Lower leg skin (tissue), 4 donors: ENCODE measurements at regions not wholly inside any gene's neighbourhood (a gene's known extent, or its start where the extent isn't known, plus 50 kb on each side); places are given as distances from the start of the nearest gene placed in this dataset.

Experiments
- DNase-seq, 2 donors: peaks; one replicate each; pipeline ENCODE4 v3.0.0-alpha.2; 2019; ENCODE audit warnings: low spot score in 2 of 2
- H3K4me3 ChIP-seq: fragments of 200-600 bp; sonication (generic); 2 replicates; pipeline ENCODE4 v1.5.1; 2017; ENCODE audit warnings: mild to moderate bottlenecking, low read depth; ENCODE audit not compliant: poor library complexity, severe bottlenecking
- POLR2A ChIP-seq, 2 donors: fragments of 450-650 bp; IDR thresholded peaks; one replicate each; pipeline ENCODE4 v1.6.1; 2016 to 2017; ENCODE audit warnings: antibody characterized with exemption in 2 of 2, mild to moderate bottlenecking in 1 of 2, moderate library complexity in 1 of 2
- WGBS, 2 donors: methylation state at CpG; one replicate each; pipeline ENCODE4 v1.1.5; 2018; 5-methylcytosine and 5-hydroxymethylcytosine counted together
- intact Hi-C: fragments of 100-400 bp; cut with DNase I; formaldehyde crosslinking; loops from one replicate; pipeline ENCODE4 v1.15.0; 2023; ENCODE audit warnings: low total_unique reads
- TF ChIP-seq, protein P1 (sequence below), 3 donors: fragments of 450-650 bp; IDR thresholded peaks; one replicate each; pipeline ENCODE4 v1.5.1; 2016; ENCODE audit warnings: antibody characterized with exemption in 3 of 3, mild to moderate bottlenecking in 3 of 3, moderate library complexity in 2 of 3

DNA sequence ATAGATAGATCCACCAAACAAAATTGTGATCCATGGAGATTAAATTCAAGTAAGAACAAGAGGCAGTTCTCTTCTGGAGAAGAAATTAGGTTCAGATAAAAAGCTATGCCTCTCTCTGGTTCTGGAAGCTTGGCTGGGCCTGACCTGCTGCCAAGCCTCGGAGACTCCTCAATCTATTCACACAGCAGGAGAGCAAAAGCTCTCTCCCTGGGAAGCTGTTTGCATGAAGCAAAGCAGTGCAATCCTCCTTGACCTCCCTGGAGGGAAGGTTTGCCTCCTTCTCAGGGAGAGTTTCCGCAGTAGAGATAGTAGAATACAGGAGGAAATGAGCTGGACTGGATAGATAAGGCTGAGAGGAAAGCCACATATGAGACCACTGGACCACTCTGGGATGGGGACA, 78.1 kb upstream of the GNAO1 start:
- WGBS, 2 donors: 60 to 65% methylated on average over 2 of the region's 2 CpGs

DNA sequence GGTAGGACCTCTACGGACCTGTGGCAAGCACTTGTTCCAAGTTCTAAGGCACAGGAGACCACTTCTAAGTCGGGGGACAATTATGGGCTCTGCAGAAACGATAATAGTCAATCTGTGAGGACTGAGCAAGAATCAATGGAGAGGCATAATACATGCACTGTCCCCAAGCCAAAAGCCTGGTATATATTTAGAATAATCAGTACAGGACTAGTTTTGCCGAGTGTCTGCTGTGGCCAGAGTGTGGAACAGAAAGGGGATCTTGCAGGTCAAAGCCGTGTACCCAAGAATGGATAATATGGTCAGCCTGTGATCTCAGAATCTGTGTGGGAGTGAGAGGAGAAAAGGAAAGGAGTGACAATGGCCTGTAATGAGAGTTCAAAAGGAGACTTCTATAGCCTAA, 80.2 kb upstream of the GNAO1 start:
- H3K4me3 ChIP-seq: no peak overlapping the region
- 70 to 81% methylated on average over 5 of the region's 5 CpGs for WGBS, 2 donors
- TF ChIP-seq, protein P1, sequence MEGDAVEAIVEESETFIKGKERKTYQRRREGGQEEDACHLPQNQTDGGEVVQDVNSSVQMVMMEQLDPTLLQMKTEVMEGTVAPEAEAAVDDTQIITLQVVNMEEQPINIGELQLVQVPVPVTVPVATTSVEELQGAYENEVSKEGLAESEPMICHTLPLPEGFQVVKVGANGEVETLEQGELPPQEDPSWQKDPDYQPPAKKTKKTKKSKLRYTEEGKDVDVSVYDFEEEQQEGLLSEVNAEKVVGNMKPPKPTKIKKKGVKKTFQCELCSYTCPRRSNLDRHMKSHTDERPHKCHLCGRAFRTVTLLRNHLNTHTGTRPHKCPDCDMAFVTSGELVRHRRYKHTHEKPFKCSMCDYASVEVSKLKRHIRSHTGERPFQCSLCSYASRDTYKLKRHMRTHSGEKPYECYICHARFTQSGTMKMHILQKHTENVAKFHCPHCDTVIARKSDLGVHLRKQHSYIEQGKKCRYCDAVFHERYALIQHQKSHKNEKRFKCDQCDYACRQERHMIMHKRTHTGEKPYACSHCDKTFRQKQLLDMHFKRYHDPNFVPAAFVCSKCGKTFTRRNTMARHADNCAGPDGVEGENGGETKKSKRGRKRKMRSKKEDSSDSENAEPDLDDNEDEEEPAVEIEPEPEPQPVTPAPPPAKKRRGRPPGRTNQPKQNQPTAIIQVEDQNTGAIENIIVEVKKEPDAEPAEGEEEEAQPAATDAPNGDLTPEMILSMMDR (IDR thresholded peaks at IDR 0.05): no peak
- TF ChIP-seq POLR2A (IDR thresholded peaks at IDR 0.05): no peak
- intact Hi-C loops: no loop called here
- DNase-seq: no peak

More for the DNA sequence above, 78.1 kb upstream of the GNAO1 start:
- H3K4me3 ChIP-seq: no peak overlapping the region
- no peak for TF ChIP-seq POLR2A (IDR thresholded peaks at IDR 0.05)
- TF ChIP-seq, protein P1 (IDR thresholded peaks at IDR 0.05): no peak
- intact Hi-C loops: no loop called here
- DNase-seq: no peak

DNA sequence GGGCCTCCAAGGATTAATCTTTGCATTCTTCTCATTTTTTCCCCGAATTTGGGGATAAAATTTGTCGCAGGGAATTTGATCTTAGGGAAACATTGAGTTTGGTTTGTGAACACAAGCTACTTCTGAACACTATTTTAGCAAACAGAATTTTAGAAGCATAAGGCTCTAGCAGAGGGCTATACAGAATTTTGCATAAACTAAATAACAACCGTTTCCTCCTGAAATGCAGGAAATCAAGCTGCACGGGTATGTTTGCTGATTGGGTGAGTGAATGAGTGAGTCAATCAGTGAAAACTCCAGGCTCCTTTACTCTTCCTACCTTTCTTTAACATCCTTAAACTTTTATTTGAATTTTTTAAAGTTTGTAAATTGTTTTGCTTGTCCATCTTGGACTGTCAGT, 81.3 kb upstream of the GNAO1 start:
- 63 to 64% methylated on average over 4 of the region's 4 CpGs for WGBS, 2 donors
- H3K4me3 ChIP-seq: no peak overlapping the region
- intact Hi-C loops: no loop called here
- no peak for TF ChIP-seq POLR2A (IDR thresholded peaks at IDR 0.05)
- TF ChIP-seq, protein P1 (IDR thresholded peaks at IDR 0.05): no peak
- no peak for DNase-seq

DNA sequence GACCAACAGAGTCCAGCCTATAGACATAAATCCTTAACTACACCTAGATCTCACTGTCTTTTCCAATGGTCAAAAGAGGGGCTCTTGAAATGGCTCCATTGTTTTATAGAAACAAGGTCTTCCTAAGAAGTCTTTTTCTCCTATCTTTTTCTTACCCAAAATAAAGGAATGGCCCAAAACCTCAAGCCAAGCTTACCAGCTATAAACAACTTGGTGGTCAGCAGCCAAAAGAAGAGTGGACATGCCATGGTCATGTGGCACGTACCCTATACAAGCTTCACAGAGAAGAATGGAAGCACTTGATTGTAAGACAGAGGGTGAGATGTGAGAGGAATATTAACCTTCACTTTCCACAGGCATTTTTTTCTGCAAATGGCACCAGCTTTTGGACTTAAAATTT, 82.1 kb upstream of the GNAO1 start:
- H3K4me3 ChIP-seq: no peak overlapping the region
- DNase-seq: no peak
- intact Hi-C loops: no loop called here
- no peak for TF ChIP-seq POLR2A (IDR thresholded peaks at IDR 0.05)
- TF ChIP-seq, protein P1 (IDR thresholded peaks at IDR 0.05): no peak
- WGBS, 2 donors: 80 to 86% methylated on average over 1 of the region's 1 CpG

DNA sequence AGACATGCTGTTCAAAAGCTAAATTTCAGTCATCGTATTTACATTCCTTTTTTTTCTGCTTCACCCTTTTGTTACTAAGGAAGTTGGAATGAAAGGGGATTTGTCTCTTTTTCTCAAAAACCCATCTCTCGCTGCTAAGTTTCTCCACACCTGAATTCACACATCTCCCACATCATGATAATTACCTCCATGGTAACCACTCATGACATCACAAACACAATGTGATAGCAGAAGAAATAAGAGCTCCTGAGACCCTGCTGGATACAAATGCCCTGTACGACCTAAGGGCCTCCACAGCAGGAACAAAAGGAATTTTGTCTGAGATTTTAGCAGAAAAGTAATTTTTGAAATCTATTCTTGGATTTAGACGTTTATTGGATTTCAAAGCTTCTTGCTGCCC, 82.6 kb upstream of the GNAO1 start:
- DNase-seq: no peak
- WGBS, 2 donors: 60 to 73% methylated on average over 4 of the region's 4 CpGs
- intact Hi-C loops: no loop called here
- TF ChIP-seq POLR2A (IDR thresholded peaks at IDR 0.05): no peak
- TF ChIP-seq, protein P1 (IDR thresholded peaks at IDR 0.05): no peak
- no peak overlapping the region for H3K4me3 ChIP-seq

DNA sequence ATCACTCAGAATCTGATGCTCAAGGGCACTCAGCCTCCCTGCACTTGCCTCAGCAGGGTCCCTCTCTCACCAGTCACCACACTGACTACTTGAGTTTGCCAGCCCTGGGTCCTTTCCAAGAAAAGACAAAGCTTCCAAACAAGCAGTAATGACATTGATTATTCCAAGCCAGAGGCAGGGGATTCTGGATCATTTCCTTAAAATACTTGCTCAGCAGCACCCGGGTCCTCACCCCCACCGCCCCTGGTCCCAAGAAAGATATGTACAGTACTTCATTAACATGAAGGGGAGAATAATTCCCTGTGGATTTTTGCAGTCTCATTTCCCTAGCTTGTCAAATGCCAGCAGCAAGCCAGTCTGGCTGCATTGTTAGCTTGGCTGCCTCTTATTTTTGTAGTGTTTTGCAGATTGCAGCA, 83.2 kb upstream of the GNAO1 start:
- 14% methylated on average over 2 of the region's 2 CpGs for WGBS, 2 donors
- intact Hi-C loops: no loop called here
- TF ChIP-seq, protein P1 (IDR thresholded peaks at IDR 0.05): no peak
- no peak overlapping the region for H3K4me3 ChIP-seq
- no peak for DNase-seq
